GM19023 (cell line): ENCODE measurements at regions not wholly inside any gene's neighbourhood (a gene's known extent, or its start where the extent isn't known, plus 50 kb on each side); places are given as distances from the start of the nearest gene placed in this dataset.
"Not testable (repeated sequence)": the region's sequence is repeated elsewhere in the genome, so short reads cannot be mapped to it uniquely, and the experiment has no call there.

ENCODE experiments used
- ATAC-seq: cut with Tn5 transposase; IDR thresholded peaks from one replicate; pipeline ENCODE4 v1.9.1; 2021; ENCODE audit warnings: mild to moderate bottlenecking, moderate library complexity; ENCODE audit not compliant: unreplicated experiment

GRCh38 chr4:114284629-114285028 is 305.2 kb upstream of the ARSJ start:
- no peak for ATAC-seq

GRCh38 chr4:114286262-114286810 is 306.9 kb upstream of the ARSJ start:
- ATAC-seq = no peak

DNA sequence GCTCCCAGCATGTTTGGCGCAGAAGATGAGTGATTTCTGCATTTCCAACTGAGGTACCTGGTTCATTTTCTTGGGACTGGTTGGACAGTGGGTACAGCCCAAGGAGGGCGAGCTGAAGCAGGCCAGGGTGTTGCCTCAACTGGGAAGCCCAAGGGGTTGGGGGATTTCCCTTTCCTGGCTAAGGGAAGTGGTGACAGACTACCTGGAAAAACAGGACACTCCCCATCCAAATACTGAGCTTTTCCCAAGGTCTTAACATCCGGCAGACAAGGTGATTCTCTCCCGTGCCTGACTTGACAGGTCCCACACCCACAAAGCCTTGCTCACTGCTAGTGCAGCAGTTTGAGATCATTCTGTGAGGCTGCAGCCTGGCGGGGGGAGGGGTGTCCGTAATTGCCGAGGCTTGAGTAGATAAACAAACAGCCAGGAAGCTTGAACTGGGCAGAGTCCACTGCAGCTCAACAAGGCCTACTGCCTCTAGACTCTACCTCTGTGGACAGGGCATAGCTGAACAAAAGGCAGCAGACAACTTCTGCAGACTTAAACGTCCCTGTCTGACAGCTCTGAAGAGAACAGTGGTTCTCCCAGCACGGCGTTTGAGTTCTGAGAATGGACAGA is 307.7 kb upstream of the ARSJ start:
- no peak for ATAC-seq

DNA sequence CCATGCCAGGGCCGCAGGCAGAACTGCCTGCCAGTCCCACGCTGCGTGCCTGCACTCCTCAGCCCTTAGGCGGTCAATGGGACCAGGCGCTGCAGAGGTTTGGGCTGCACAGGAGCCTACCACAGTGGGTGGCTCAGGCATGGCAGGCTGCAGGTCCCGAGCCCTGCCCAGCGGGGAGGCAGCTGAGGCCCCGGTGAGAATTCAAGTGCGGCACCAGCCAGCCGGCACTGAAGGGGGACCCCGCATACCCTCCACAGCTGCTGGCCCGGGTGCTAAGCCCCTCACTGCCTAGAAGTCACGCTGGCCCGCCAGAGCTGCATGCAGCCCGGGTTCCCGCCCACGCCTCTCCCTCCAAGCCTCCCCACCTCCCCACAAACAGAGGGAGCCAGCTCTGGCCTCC is 302.5 kb upstream of the UGT8 start:
- no peak for ATAC-seq

- no peak for ATAC-seq
Measured at GRCh38 chr4:114302472-114302871, 296.1 kb upstream of the UGT8 start.

- ATAC-seq = no peak
Measured at GRCh38 chr4:114304046-114304445, 294.6 kb upstream of the UGT8 start.

GRCh38 chr4:114304567-114304966 is 294.0 kb upstream of the UGT8 start:
- no peak for ATAC-seq

- no peak for ATAC-seq
Measured at GRCh38 chr4:114306946-114307345, 291.7 kb upstream of the UGT8 start.

DNA sequence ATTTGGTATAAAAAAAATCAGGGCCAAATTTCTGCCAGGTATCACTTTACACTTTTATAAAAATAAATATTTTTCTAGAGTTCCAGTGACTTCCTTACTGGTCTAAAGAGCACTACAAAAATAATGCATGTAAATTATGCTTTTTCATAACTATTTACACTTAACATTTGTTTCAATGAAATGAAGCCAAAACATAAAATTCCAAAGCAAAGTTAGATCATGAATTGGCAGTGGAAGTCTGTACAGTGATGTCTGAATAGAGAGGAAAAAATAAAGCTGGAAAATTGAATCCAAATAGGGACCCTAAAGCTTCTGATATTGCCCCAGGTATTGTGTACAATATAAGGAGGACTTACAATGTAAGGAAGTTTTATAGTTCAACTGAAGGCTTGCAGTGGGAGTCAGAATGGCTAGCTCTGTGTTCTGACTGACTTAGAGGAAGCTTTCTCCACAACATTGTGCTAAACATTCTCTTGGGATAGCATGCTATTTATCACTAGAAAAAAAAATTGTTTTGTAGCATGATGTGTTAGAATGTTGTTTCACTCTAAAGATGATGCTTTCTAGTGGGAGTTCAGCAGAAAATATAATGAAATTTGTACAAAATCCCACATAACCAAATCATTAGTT is 288.2 kb upstream of the UGT8 start:
- ATAC-seq = no peak

DNA sequence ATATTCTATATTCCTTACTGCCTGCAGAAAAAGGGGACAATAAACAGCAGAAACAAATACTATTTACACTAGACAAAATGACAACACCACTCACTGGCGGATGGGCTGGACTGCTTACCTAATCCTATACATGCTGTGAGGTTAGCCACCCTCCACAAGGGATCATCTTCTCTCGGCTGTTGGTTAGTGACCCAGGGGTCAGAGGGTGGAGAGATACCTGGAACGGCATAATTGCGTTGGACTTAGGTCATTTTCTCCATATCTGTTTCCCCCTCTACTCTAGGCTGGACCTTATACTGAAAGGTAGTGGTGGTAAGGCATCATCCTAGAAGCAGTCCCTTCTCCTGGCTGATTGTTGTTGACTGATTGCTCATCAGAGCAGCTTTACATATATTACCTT is 286.8 kb upstream of the UGT8 start:
- ATAC-seq = no peak

DNA sequence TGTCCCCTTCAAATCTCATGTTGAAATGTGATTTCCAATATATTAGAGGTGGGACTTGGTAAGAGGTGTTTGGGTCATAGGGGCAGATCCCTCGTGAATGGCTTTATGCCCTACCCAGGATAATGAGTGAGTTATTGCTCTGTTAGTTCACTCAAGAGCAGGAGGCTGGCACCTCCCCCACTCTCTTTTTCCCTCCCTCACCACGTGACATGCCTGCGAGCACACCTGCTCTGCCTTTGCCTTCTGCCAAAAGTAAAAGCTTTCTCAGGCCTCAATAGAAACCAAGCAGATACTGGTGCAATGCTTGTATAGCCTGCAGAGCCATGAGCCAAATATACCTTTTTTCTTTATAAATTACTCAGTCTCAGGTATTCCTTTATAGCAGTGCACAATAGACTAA is 286.3 kb upstream of the UGT8 start:
- ATAC-seq = no peak

DNA sequence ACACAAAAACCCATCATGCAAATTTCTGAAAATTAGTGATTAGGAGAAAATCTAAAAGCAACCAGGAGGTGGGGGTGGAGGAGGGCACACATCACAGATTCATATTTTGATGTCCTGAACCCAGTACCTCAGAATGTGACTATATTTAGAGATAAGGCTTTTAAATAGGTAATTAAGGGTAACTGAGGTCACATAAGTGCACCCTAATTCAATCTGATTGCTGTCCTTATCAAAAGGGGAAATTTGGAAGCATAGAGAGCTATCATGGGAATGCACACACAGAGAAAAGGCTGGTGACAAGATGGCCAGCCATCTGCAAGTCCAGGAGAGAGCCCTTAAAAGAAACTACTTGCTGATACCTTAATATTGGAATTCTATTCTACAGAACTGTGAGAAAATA is 281.8 kb upstream of the UGT8 start:
- no peak for ATAC-seq

GRCh38 chr4:114317564-114317963 is 281.0 kb upstream of the UGT8 start:
- ATAC-seq = no peak

DNA sequence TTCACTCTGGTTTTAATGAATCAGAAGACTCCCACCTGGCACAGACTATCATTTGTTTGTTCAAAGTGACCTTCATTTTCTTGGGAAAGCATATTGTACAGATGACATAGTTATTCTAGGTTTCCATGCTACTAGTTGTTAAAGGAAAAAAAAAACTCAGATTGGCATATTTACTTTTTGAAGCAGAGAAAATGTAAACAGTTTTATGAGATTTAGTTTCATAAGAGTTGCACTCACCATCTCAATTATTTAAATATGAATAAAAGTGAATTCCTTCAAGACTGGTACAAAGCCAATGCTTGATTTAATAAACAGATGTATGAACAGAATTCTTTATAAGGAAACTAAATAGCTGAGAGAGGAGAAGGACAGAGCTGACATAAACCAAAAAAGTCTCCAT is 280.3 kb upstream of the UGT8 start:
- no peak for ATAC-seq

DNA sequence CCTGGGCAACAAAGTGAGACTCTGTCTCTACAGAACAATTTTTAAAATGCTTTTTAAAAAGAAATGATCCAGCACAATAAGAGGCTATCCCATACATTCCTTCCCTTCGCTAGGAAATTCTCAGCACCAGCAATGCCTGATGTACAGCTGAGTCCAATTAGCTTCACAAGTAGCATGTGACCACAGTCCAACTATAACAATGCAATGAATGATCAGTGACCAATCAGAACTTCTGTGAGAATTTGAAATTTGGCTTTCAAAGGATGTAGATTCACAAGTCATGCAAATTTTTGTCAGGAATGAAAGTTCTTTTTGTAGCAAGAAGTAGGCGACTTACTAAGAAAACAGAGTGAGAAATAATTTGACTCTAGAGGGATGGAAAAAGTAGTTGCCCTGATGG is 278.5 kb upstream of the UGT8 start:
- ATAC-seq = no peak

DNA sequence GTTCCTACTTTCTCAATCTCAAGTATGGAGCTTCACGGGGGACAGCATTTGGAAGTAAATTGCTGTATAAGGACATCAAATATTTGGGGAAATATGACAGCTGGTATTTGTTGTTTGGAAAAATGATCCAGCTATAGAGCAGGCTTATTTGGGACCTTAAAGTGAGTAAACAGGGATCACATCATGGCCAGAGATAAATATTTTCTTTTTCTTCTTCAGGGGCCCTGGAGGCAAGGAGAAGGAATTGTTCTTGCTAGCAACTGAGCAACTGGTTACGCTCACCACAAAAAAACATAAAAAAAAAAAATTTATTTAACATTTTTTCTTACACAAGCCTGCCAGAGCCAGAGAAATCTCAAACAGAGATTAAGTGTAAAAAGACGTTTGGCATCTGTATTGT is 277.2 kb upstream of the UGT8 start:
- ATAC-seq = no peak

DNA sequence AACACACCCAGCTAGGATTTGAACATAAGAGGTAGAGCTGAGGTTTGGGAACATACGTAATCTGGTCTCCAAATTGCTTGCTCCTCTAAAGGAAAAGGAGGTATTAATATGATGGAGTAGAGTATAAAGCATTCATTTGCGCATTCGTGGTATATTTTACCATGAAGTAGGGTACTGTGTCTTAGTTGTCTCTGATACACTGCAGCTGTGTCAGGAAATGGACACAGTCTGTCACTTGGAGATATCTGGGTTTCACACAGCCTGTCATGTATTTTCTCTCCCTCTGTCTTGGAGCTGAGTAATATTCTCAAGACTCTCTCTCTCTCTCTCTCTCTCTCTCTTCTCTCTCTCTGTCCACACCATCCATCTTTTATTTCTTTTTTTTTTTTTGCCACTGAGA is 274.8 kb upstream of the UGT8 start:
- ATAC-seq = no peak

DNA sequence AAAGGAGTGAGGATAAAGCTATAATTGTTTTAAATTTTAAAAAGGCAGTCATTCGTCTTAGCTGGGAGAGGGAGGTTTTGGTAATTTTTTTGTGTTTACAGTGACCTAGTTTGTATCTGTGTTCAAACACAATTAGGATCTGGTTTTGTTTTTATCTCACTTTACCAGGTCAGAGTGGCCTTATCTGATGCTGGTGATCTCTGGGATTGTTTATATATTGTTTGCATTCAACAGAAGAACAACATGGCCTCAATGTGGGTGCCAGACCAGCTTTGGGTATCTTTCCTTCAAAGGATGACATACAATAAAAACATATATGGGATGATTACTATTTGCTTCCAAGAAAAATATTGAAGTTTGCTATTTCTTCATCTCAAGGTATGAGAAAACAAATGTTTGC is 272.2 kb upstream of the UGT8 start:
- no peak for ATAC-seq

DNA sequence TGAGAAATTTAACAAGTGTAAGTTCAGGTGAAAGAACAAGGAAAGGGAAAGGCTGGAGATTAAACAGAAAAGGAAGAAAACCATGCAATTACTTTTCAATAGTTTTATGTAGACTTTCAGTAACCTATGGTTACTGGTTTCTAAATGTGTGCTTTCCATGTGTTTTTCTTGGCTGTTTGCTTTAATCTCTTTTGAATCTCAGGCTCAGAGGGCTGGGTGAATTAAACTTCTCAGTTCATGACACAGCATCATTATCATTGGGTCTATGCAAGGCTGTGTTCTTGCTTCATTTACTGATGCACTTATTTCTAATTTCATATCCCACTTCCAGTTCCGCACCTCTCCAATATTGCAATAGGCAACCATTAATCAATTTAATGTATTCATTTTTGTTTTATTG is 266.5 kb upstream of the UGT8 start:
- ATAC-seq = no peak

GRCh38 chr4:114334363-114334762 is 264.2 kb upstream of the UGT8 start:
- not testable (repeated sequence) for ATAC-seq

DNA sequence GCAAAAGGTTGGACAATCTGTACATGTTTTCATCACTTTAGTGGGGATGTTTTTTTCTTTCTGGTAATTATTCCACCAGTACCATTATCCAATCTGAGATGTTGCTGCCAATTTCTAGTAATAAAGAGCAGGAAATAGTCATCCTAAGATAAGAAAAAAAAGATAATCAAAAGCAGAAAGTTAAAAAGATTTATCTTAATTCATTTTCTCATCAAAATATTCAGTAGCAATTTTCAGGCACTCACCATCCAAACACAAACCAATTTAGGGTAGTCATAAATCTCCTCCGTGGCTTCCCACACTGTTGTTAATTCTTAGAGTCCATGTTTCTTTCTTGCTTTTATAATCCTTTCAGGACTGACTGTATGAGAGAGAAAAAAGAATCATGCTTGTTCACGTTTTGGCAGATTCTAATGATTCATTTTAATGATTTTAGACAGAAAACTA is 263.7 kb upstream of the UGT8 start:
- no peak for ATAC-seq

DNA sequence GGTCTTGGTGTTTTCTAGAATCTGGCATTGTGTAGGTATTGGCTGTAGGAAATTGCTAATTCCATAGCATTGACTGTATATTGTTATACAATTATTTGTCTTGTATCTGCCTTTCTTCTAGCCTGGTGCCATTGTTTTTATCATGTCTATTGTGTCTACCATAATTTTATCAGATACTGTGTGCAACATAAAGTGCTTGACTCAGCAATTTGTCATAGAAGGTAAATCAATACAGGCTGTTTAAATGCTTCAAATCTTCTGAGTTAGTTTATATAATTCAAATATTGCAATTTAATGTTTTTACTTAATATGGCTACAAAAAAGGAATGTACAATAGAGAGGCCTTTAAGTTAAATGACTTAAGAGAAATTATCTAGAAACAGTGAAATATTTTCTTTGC is 263.3 kb upstream of the UGT8 start:
- no peak for ATAC-seq

DNA sequence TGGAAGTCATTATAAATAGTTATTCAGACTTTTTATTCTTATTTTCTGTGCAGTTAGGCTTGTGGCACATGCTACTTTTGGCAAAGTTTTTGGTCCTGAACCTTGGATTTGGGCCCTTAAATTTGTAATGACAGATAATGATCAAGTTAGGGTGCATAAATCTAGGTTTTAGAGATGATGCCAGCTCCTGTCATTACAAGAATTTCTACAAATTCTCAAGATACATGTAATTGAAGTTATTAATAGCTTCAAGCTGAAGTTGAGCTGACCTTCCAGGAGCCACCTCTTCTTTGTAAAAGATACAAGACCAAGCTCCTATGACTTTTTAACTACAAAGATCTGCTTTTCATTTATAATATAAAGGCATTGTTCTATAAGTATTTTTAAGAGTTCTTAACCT is 255.6 kb upstream of the UGT8 start:
- no peak for ATAC-seq
